NOMO-1 treated with DMSO at 0.1 percent for 48 hours (cell line): ENCODE measurements at regions not wholly inside any gene's neighbourhood (a gene's known extent, or its start where the extent isn't known, plus 50 kb on each side); places are given as distances from the start of the nearest gene placed in this dataset.

ENCODE experiments used
- DNase-seq: peaks from one replicate; lab custom pipeline; 2025; ENCODE audit not compliant: unreplicated experiment; lab: John Stamatoyannopoulos, UW

DNA sequence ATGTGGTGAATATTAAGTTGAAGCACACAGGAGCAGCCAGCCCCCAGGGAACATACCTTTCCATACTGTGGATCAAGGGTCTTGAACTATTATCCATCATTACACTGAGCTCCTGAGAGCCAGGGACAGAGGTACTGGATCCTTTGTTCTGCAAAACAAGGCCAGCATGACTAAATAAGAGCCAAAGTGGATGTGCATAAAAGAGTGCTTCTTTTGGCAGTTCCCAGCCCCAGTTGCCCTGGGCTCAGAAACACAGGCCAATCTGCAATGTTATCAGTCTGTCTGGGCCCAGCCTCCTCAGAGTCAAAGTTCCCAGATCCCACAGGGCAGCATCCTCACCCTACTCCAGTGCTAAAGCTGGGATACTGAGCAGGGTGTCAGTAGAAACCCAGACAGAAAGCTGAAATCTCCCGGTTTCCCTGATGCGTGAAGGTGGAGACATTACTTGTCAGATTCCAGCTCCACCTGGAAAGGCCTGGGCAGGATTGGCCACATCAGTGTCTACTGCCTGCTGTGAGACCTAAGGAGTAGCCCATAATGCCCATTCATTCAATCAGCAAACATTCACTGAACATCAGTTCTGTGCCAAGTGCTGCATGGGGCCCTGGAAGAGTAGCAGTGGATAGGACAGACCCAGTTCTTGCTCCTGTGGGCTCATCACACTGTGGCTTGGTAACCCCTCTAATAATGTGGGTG is 342.7 kb downstream of the CXCL12 start:
- no peak for DNase-seq

DNA sequence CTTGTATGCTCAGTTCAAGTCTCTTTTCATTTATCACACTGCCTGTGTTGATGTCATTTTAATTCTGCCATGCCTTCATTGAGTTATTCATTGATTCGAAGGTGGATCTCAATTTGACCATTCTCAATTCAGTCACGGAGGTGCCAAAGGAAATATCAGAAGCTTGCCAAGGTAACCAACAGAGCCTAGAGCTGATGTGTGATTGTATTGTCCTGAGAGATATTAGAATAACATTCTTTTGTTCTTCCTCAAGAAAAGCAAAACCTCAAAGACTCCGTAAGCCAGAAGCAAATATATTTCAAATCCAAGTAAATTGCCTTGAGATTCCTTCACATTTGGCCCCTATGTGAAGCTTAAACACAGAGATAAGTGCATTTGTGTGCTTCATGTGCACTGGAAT is 345.3 kb downstream of the CXCL12 start:
- DNase-seq, result no peak

DNA sequence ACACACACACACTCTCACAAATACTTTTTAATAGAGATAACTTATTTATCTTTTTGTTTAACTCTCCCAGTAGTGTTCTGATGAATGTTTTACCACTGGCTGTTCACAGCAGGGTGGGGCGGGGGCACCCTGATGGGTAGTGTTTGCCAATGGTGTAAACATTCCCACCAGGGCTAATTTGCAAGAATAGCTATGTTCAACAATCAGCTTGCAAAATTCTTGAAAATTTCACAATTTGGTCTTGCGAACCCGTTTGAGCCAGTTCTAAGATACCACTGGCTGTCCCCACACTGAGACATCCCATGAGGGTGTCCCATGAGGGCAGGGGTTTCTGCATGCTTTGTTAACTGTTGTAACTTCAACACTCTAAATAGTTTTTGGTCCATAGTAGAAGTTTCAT is 348.5 kb downstream of the CXCL12 start:
- DNase-seq, result no peak

DNA sequence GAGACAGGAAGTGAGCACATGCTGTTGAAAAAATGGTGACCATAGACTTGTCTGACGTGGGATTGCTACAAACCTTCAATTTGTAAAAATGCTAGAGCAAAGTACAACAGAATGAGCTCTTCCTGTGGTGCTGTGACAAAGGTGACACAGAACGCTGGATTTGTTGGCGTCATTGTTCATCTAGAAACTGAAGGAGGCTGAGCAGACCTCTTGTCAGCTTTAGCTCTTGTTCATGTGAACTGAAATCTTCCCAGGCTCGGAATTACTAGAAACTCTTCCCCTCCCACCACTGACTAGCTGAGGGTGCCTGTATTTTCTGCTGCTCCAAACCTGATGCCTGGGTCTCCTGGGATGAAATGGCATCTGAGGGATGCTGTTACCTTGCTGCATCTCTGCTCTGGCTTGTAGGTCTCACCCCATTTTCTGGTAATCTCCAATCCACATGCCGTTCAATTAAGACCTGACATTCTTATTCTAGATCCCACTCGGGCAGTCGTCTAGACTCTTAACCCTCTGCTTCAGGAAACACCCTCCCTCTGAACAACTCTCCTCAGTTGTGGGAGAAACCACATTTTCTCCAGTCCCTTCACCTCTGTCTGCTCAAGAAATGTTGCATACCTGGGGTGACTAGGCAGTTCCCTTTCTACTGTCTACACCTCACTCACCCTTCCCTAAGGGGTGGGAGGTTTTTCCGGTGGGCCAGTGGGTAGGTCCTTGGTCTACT is 349.3 kb downstream of the CXCL12 start:
- DNase-seq, result no peak

DNA sequence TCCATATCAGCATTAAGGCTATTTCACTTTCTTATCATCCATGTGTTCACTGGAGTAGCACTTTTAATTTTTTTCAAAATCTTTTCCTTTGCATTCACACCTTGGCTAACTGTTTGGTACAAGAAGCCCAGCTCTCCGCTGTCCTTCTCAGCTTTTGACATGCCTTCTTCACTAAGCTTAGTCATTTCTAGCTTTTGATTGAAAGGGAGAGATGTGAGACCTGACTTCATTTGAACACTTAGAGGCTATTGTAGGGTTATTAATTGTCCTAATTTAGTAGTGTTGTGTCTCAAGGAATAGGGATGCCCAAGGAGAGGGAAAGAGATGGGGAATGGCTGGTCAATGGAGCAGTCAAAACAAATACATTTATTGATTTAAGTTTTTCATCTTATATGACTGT is 350.0 kb downstream of the CXCL12 start:
- no peak for DNase-seq

DNA sequence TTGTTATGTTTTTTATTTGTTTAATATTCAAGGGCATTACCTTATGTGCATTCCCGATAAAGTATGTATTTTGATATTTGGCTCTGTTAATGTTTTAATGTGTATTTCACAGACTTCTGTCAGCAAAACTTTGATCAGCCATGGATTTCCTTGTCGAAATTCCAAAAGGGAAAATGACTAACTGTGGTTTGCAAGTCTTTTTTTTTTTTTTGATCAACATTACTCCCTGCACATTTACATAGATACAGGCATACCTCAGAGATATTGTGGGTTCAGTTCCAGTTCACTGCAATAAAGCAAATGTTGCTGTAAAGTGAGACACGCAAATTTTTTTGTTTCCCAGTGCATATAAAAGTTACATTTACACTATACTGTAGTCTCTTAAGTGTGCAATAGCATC is 351.9 kb downstream of the CXCL12 start:
- DNase-seq, result no peak

DNA sequence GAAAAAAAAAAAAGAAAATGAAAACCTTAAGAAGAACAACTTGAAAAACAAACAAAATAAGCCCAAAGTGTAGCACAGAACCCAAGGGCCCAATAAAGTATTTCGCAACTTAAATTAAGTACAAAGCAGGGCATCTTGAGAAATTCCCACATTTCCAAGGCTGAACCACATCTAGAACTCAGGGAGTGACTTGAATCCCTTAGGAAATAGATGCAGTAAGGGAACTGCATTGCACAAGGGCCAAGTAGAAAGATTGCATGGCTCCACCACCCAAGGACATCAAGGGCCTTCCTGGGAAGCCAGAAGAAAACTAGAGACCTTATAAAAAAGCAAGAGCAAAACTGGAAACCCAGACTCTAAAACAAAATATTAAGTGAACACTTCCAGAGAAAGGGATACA is 352.7 kb downstream of the CXCL12 start:
- DNase-seq, result no peak

DNA sequence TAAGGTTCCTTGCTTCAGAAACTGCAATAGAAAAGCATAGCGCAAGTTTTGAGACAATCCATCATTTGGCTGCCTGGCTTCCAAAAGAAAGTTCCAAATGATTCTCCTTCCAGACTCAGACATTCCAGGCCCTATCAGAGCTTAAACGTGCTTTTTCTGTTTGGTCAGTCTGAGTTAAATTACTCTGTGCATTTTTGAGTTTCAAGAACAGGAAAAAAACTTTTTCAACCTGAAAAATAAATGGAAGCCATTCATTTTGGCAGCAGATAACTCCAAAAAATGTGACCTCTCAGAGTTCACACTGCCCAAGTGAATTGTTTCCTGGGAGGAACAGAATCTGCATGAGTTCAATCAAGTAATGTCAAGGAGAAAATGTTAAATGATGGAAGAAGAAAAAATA is 354.2 kb downstream of the CXCL12 start:
- no peak for DNase-seq

DNA sequence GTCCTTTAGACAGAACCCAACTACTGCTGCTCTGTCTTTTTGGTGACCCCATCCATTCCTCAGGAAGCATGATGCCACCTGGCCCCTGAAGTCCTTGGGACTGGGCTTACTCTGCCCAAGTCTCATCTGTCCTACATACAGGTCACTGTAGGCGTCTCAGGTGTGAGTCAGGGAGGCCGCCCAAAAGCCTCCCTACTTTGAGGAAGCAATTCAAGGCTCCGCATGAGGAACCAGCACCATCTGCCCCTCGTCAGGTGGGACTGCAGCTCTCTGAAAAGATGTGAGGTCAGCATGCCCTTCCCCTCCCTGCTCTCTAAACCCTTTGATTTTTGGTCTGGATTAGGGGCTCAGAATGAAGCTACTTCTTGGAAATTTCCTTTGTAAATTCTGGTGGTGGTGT is 354.8 kb downstream of the CXCL12 start:
- no peak for DNase-seq

DNA sequence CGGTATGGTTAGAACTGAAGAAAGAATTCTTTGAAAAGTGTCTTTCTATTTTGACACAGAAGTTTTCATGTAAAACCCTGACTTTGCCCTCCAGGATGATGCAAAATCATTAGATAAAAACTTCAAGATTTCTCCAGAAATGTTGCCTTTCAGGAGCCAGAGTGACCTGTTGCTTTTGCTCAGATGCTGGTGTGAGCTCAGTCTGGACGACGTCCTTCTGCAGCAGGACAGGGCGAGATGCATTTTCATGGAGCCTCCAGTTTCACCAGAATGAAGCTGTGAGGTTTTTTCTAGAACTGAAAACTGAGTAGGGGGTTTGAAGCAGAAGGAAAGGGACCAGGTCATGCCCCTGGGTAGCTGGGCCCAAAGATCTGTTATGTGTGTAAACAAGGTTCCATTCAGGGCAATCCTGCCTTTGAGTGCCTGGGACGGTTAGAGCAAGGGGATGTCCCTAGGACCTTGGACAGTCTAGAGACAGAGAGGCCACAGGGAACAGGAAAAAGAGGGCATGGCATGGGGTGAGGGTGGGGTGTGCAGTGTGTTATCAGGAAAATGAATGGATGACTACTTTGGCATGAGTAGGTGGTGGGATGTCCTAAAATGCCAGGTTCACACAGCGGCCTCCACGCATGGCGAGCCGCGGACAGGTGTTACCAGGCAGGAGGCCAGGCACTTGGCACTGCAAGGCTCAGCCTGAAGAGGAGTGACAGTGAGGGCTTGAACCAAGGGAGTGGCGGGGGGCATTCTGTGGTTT is 356.3 kb downstream of the CXCL12 start:
- DNase-seq, result no peak

DNA sequence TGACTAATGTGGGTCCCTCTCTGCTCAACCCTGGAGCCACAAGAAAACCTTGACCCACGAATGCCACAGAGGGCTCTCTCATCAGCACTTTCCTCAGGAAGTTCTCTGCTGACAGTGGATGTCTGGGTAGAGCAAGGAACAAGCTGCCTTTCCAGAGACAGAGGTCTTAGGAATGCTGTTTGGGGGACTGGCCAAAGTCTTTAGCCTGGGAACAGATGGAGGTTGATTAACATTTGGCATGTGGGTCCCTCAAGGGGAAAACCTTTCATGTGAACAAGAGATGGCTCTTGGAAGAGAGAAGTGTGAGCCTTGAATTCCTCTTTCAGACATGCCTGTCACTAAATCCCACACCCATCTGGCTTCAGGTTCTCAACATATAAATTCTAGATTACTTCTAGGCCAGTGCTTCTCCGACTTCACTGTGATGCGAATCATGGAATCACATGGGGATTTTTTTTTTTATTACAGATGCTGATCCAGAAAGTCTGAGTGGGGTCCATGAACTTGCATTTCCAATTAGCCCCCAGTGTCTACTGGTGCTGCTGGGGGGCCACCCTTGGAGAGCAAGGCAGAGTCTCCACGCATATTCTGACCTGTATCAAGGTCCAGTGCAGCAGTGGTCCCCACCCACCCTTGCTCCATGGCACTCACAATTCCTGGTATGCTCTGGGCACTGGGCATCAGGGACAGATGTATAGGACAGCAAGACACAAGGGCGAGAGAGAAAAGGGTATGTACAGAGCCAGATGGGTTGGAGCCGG is 360.4 kb downstream of the CXCL12 start:
- DNase-seq, result no peak

DNA sequence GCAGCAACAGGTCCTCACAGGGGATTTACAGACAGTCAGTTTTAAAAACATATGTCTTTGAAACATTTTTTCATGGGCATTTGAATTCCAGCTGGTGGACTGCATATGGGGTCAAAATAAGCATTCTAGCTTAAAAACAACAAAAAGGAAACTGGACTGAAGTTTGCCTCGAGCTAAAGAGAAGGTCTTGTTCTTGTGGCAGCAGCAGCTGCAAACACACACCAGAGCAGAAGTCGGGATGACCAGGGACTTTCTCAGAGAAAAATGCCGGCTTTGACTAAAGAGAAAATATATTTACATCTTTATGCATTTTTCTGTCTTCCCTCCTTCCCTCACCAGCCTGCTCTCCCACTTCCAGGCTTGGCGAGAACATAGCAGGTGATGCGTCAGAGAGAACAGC is 361.4 kb downstream of the CXCL12 start:
- no peak for DNase-seq

DNA sequence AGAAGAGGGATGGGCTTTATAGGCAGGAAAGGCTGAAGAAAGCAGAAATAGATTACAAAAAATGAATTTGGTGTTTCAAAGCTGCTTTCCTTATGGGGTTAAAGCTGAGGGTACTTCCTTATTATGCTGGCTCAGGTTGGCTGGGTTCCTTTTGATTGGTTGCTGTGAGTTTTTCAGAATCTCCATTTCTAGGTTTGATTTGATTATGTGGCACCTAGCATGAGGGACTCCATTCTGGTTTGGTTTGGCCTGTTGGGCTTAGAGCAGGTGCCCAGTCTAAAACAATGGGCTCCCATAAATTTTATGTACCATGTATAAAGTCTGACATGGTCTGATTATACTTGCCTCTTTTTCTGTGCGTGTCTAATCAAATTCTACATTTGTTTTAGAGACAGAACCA is 362.7 kb downstream of the CXCL12 start:
- no peak for DNase-seq

DNA sequence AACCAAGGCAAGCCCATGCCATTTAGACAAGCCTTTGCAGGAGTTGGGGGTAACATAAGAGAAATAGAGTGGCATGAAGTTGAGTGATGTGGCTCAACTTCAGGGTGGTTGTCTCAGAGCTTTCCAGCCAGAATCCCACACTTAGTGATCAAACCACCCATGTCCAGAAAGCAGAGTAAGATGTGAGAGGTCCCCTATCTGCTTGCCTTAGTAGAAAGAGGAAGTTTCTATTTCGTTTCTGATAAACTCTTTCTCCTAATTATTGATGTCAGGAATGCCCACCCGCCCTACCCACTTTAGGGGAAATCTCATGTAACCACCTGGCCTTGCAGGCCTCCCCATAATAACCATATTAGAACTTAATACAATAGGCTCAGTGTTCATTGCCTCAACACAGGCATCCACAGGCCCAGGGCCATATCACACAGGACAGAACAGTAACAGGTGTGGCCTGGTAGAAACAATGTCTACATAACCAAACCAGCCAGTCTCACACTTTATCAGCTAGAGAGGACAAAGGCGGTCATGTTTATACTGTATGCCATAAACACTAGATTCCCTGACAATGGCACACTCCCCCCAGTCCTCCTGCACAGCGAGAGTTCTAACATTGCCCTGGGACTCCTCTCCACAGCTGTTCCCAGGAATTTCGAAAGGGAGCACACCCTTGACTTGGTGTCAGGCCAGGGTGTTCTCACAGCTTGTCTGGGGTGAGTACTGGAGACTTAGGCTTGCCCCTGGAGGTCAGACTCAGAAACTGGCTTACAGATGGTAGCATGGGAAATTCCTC is 364.4 kb downstream of the CXCL12 start:
- no peak for DNase-seq

DNA sequence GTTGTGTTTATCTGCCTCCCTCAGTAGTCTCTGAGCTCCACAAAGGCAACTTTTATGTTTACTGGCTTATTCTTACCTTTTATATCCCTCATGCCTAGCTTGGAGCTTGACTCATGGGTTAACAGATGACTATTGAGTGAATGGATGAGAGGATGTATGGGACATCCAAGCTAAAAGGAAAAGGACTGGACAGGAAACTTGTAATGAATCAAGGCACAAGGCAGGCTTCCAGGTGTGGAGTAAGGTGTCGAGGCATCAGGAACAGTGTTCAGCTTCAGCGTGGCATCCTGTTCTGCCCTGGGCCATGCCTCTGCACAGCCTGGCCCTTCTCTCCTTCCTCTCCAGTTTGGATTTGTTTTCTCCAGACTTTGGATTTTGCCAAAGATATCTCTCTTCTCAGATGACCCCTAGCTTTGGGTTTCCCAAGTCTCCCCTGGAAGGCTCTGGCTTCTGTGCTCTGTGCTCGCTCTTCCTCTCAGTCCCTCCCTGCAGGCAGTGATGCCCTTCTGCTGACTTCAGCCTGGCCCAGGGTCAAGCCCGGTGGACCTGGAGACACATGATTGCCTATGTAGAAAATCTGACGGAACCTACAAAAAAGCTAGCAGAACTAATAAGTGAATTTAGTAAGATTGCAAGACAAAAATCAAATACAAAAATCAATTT is 367.3 kb downstream of the CXCL12 start:
- DNase-seq, result no peak

DNA sequence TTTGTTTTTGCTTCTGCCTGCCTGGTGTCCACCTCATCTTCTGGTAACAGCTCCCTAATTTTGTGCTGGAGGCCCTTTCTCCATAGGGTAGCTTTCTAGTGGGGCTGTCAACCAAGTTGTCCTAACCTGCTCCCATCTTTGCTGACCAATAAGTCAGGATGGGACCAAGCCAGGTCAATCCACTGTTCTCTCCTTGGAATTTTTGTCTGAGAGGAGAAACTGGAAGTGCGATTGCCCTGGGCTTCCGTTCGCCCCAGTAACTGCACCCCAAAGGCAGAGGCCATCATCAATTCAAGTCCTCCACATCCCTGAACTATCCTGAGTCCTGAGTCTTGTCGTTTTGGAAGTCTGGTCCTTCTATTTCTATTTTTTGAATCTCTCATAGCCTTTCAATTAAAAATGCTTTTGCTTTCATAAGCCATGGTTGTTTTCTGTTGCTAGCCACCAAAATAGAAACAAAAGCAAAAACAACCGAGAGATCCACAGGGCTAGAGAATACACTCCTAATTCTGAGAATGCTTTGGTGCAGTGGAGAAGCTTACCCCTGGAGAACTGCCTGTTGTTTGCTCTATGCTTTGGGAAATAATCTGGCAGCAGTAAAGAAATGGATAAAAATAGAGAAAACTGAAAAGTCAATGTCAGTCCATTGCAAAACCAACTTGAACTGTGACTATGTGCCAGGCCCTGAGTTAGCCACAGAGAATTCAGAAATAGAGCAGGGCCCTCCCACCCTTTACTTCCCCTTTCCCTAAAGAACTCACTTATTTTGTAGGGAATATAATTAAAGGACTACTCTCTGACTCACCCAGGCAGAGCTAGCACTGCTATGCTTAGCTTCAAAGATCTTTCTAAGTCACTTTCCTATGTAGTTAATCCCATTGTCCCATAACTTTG is 368.1 kb downstream of the CXCL12 start:
- no peak for DNase-seq

DNA sequence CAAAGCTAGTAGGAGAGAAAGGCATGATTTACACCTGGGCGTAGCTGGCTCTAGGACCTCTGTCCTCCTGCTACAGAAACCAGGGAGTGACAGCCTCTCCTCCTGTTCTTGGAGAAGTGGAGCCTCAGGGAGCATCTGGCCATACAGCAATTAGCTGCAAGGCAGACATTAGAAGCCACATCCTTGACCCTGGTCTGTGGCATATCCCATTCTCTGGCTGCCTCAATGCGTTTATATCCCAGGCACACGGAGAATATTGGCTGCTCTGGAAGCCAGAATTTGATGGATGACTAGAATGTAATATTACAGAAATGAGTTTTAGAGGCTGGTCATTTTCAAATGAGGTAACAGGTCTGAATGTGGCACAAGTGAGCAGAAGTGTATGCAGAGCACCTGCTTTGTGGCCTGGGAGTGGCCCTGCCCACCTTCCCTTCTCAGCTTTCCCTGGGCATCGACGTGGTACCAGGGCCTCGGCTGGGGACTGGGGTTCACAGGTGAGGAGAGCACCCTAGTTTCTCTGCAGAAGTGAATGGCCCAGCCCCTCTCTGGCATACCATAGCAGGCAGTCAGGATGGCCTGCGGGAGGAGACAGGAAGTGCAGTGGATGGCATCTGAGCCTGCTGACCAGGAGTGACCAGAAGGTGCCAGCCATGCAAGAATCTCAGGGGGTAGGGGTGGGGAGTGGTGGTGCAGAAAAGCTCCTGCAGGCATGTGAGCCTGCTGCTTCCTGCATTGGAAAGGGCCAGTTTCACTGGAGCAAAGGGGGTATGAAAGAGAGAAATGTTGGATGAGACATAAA is 367.2 kb upstream of the ZNF32 start:
- no peak for DNase-seq

DNA sequence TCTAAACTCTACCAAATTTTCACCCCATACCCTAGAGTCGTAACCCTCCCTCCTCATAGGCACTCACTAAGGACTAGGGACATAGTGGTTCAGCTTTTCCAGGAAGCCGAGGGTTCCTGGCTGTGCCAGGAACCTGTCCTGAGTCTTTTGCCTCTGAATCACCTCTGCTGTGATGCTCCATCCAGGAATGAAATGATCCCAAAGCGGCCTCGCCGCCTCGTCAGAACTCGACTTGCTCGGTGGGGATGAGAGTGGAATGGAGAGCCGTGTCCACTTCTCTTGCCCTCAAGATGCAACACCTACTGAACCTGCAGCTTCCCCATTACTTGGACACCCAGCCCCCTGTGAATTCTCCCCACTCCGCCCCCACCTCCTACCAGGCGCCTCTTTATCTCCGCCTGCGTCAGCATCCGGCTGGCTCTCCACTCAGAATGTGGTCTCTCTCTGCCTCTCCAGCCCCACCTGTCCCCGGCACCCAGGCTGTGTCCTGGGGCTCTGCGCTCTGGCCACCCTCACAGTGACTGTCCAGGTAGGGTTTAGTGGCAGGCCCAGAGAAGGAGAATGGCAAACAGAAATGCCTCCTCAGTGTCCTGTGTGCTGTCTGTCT is 366.1 kb upstream of the ZNF32 start:
- no peak for DNase-seq
